ENCODE measurements at regions not wholly inside any gene's neighbourhood (a gene's known extent, or its start where the extent isn't known, plus 50 kb on each side); places are given as distances from the start of the nearest gene placed in this dataset.

- TF ChIP-seq ESRRA (CRISPR knock-in tag; IDR thresholded peaks at IDR 0.05; ENCODE audit: borderline replicate concordance), result no peak
- no peak for TF ChIP-seq NR3C1 (CRISPR knock-in tag; conservative IDR thresholded peaks at IDR 0.05; ENCODE audit: low read depth)
- no peak for TF ChIP-seq CTCF (IDR thresholded peaks at IDR 0.05)
- no peak for TF ChIP-seq SP1 (CRISPR knock-in tag; conservative IDR thresholded peaks at IDR 0.05)
- no peak for TF ChIP-seq ZBTB21 (CRISPR knock-in tag; IDR thresholded peaks at IDR 0.05; ENCODE audit: borderline replicate concordance)
Measured at GRCh38 chr2:215598376-215598975, 162.6 kb upstream of the FN1 start.
